HCT116 (cell line): ENCODE measurements at regions not wholly inside any gene's neighbourhood (a gene's known extent, or its start where the extent isn't known, plus 50 kb on each side); places are given as distances from the start of the nearest gene placed in this dataset.

Experiments used
- ATAC-seq: fragments of 200-7000 bp; cut with Tn5 transposase; 2 replicates; pipeline ENCODE4 v1.9.1; 2020; ENCODE audit warnings: mild to moderate bottlenecking, moderate library complexity
- BruUV-seq: library from RNA; stranded (reverse); fragments of 400-500 nt; replicated peaks from 2 replicates; lab custom pipeline; 2021; lab: Mats Ljungman, UMichigan
- CTCF ChIA-PET: fragments of 300-600 bp; sonication (Branson Sonifier 250); formaldehyde crosslinking; loops from one replicate; lab custom pipeline; 2021; ENCODE audit warnings: antibody characterized with exemption; lab: Charles Lee
- POLR2A ChIA-PET: fragments of 300-600, 350-600 bp; sonication (Branson Sonifier 250); formaldehyde crosslinking; loops from one replicate; lab custom pipeline; 2021; ENCODE audit warnings: antibody characterized with exemption; lab: Charles Lee
- RAD21 ChIA-PET, 2 experiments: fragments of 300-600 bp; sonication (Branson Sonifier 250); formaldehyde crosslinking; loops; one replicate each; lab custom pipeline; 2023; ENCODE audit warnings: low total read pairs in 2 of 2; ENCODE audit not compliant: uncharacterized antibody in 2 of 2, unreplicated experiment in 2 of 2, low non-redundant PET in 1 of 2; lab: Charles Lee
- DNase-seq: peaks from one replicate; pipeline ENCODE4 v3.0.0-alpha.2; 2010; ENCODE audit warnings: low read depth, low spot score
- H2AFZ ChIP-seq: fragments of 200-600 bp; shearing (Covaris generic), sonication (generic); 2 replicates; pipeline ENCODE4 v1.6.1; 2017; ENCODE audit warnings: low read depth, mixed run types, mixed read lengths, antibody characterized with exemption, low read length; ENCODE audit not compliant: poor library complexity, severe bottlenecking
- H3K27ac ChIP-seq: 2 replicates; pipeline ENCODE4 v1.5.1; 2012; ENCODE audit warnings: low read depth, low read length
- H3K27me3 ChIP-seq: fragments of 200-600 bp; sonication (generic); 2 replicates; pipeline ENCODE4 v1.6.1; 2016; ENCODE audit warnings: mixed run types, low read length, mixed read lengths; ENCODE audit not compliant: insufficient read depth
- H3K36me3 ChIP-seq, 2 experiments: fragments of 200-500 bp in 1 of 2; fragments of 200-600 bp in 1 of 2; sonication (Bioruptor generic) in 1 of 2; sonication (generic) in 1 of 2; 2 replicates each; pipeline versions ENCODE4 v1.5.1 to v1.6.1; 2014 to 2016; ENCODE audit warnings: low read length in 2 of 2, inconsistent platforms in 1 of 2, mixed read lengths in 1 of 2, mixed run types in 1 of 2; ENCODE audit not compliant: insufficient read depth in 2 of 2, control insufficient read depth in 1 of 2
- H3K4me1 ChIP-seq, 2 experiments: fragments of 200-600 bp in 1 of 2; sonication (generic) in 1 of 2; 2 replicates each; pipeline versions ENCODE4 v1.5.1 to v1.6.1; 2012 to 2017; ENCODE audit warnings: low read length in 2 of 2, inconsistent platforms in 1 of 2, mild to moderate bottlenecking in 1 of 2, mixed read lengths in 1 of 2, mixed run types in 1 of 2, moderate library complexity in 1 of 2; ENCODE audit not compliant: insufficient read depth in 2 of 2, control insufficient read depth in 1 of 2
- H3K4me2 ChIP-seq: fragments of 200-600 bp; sonication (generic); 2 replicates; pipeline ENCODE4 v1.6.1; 2017; ENCODE audit warnings: mixed run types, low read length, mixed read lengths
- H3K4me3 ChIP-seq, 2 experiments: fragments of 200-600 bp in 1 of 2; sonication (generic) in 1 of 2; replicated peaks in 1 of 2; 2 replicates each; pipeline ENCODE4 v1.5.1; 2011 to 2016; ENCODE audit warnings: low read length in 2 of 2, control low read depth in 1 of 2, low read depth in 1 of 2, mild to moderate bottlenecking in 1 of 2, mixed read lengths in 1 of 2, mixed run types in 1 of 2
- H3K79me2 ChIP-seq: fragments of 200-600 bp; sonication (generic); 2 replicates; pipeline ENCODE4 v1.6.1; 2017; ENCODE audit warnings: mild to moderate bottlenecking, mixed run types, low read length, moderate library complexity, mixed read lengths; ENCODE audit not compliant: insufficient read depth
- H3K9ac ChIP-seq: fragments of 200-600 bp; sonication (generic); 2 replicates; pipeline ENCODE4 v1.6.1; 2016; ENCODE audit warnings: low read length, mixed read lengths
- H3K9me2 ChIP-seq: fragments of 200-600 bp; sonication (generic), shearing (Covaris generic); 2 replicates; pipeline ENCODE4 v1.6.1; 2017; ENCODE audit warnings: mixed run types, mild to moderate bottlenecking, moderate library complexity; ENCODE audit not compliant: insufficient read depth
- H3K9me3 ChIP-seq, 2 experiments: fragments of 200-500 bp in 1 of 2; fragments of 200-600 bp in 1 of 2; sonication (Bioruptor generic) in 1 of 2; sonication (generic) in 1 of 2; 2 replicates each; pipeline ENCODE4 v1.6.1; 2014 to 2017; ENCODE audit warnings: low read length in 2 of 2, mixed read lengths in 2 of 2, inconsistent platforms in 1 of 2, low read depth in 1 of 2, mild to moderate bottlenecking in 1 of 2, mixed run types in 1 of 2, moderate library complexity in 1 of 2; ENCODE audit not compliant: control insufficient read depth in 1 of 2, insufficient read depth in 1 of 2
- H4K20me1 ChIP-seq: fragments of 200-600 bp; sonication (generic), shearing (Covaris generic); 2 replicates; pipeline ENCODE4 v1.6.1; 2017; ENCODE audit warnings: mixed run types, mild to moderate bottlenecking, moderate library complexity; ENCODE audit not compliant: insufficient read depth
- CBX3 ChIP-seq: IDR thresholded peaks from 2 replicates; pipeline ENCODE4 v1.6.1; 2012; ENCODE audit warnings: low read depth
- CEBPB ChIP-seq: IDR thresholded peaks from 2 replicates; pipeline ENCODE4 v1.6.1; 2012; ENCODE audit warnings: low read depth
- EGR1 ChIP-seq: IDR thresholded peaks from 2 replicates; pipeline ENCODE4 v1.6.1; 2012; ENCODE audit warnings: low read depth
- EZH2phosphoT487 ChIP-seq: fragments of 200-600 bp; IDR thresholded peaks from 2 replicates; pipeline ENCODE4 v1.6.1; 2018; ENCODE audit warnings: antibody characterized with exemption, borderline replicate concordance
- FOSL1 ChIP-seq: IDR thresholded peaks from 2 replicates; pipeline ENCODE4 v1.6.1; 2012; ENCODE audit warnings: low read depth
- POLR2A ChIP-seq: IDR thresholded peaks from 2 replicates; pipeline ENCODE4 v1.7.0; 2011; ENCODE audit warnings: borderline replicate concordance; ENCODE audit not compliant: insufficient read depth, insufficient read length; ENCODE audit errors: extremely low read depth
- POLR2AphosphoS5 ChIP-seq: IDR thresholded peaks from 2 replicates; pipeline ENCODE4 v1.6.1; 2011; ENCODE audit warnings: mild to moderate bottlenecking, low read depth, low read length, moderate library complexity
- RAD21 ChIP-seq: IDR thresholded peaks from 2 replicates; pipeline ENCODE4 v1.6.1; 2012; ENCODE audit warnings: low read depth, mild to moderate bottlenecking
- SIN3A ChIP-seq: IDR thresholded peaks from 2 replicates; pipeline ENCODE4 v1.6.1; 2012; ENCODE audit warnings: low read depth
- SP1 ChIP-seq: IDR thresholded peaks from 2 replicates; pipeline ENCODE4 v1.6.1; 2012; ENCODE audit warnings: low read depth
- SRF ChIP-seq: IDR thresholded peaks from 2 replicates; pipeline ENCODE4 v1.6.1; 2012; ENCODE audit warnings: low read depth
- TCF7L2 ChIP-seq: IDR thresholded peaks from 2 replicates; pipeline ENCODE4 v1.7.0; 2011; ENCODE audit warnings: borderline replicate concordance, inconsistent platforms; ENCODE audit not compliant: insufficient read depth, insufficient read length; ENCODE audit errors: extremely low read depth
- YY1 ChIP-seq: IDR thresholded peaks from 2 replicates; pipeline ENCODE4 v1.6.1; 2011; ENCODE audit warnings: low read length, low read depth, moderate library complexity, mild to moderate bottlenecking; ENCODE audit not compliant: insufficient replicate concordance; ENCODE audit errors: extremely low read depth
- ZFX ChIP-seq: fragments of 450-650 bp; IDR thresholded peaks from 2 replicates; pipeline ENCODE4 v1.6.1; 2017
- ZNF274 ChIP-seq: fragments of 200-500 bp; sonication (Bioruptor generic); IDR thresholded peaks from 2 replicates; pipeline ENCODE4 v1.6.1; 2014; ENCODE audit warnings: mild to moderate bottlenecking, low read depth, low read length, inconsistent platforms
- intact Hi-C: fragments of 100-400 bp; cut with micrococcal nuclease; formaldehyde crosslinking; loops from 2 replicates; pipeline ENCODE4 v1.10.0; 2022
- TF ChIP-seq, protein P1 (sequence below): IDR thresholded peaks from 2 replicates; pipeline ENCODE4 v1.6.1; 2012
- TF ChIP-seq, protein P2 (sequence below): IDR thresholded peaks from 2 replicates; pipeline ENCODE4 v1.6.1; 2012; ENCODE audit warnings: low read depth
- TF ChIP-seq, protein P3 (sequence below): IDR thresholded peaks from 2 replicates; pipeline ENCODE4 v1.6.1; 2012
- TF ChIP-seq, protein P4 (sequence below): IDR thresholded peaks from 2 replicates; pipeline ENCODE4 v1.6.1; 2011; ENCODE audit warnings: mild to moderate bottlenecking, low read length, moderate library complexity; ENCODE audit not compliant: insufficient replicate concordance; ENCODE audit errors: extremely low read depth
- TF ChIP-seq, protein P5 (sequence below), 3 experiments: fragments of 200-600 bp in 1 of 3; sonication (generic) in 1 of 3; IDR thresholded peaks in 2 of 3; conservative IDR thresholded peaks in 1 of 3; 2 replicates each; pipeline ENCODE4 v1.5.1; 2012 to 2017; ENCODE audit warnings: low read depth in 2 of 3, low read length in 2 of 3, antibody characterized with exemption in 1 of 3, borderline replicate concordance in 1 of 3, control low read depth in 1 of 3, mild to moderate bottlenecking in 1 of 3, mixed read lengths in 1 of 3, mixed run types in 1 of 3, moderate library complexity in 1 of 3; ENCODE audit not compliant: insufficient read depth in 1 of 3

DNA sequence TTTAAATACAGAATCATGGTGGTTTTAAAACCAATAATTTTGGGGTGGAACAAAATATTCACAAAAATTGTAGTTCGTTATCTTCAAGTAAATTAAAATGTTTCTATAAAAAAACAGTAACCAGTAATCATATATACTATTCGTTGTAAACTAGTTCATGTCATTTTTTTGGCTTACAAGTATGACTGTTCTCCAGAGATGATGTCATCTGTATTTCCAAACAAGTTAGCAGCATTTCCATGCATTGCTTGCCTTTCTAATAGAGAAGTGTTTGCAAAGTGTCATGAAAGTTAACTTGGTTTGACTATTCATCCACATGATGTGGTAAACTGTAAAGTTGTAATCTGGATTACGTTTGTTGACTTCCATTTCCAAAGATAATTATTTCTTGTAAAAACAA is 717.9 kb upstream of the ADAMTS16 start:
- ChIA-PET RAD21 (no interaction called here), POLR2A (no interaction called here), CTCF (no interaction called here)
- DNase-seq (no peak), ATAC-seq (no peak)
- Histone ChIP-seq H3K9me2 (no peaks in the 10 kb centered on the region), H3K9ac (no peak overlapping the region), H3K4me1 (no peaks in the 10 kb centered on the region), H3K27me3 (no peaks in the 10 kb centered on the region), H3K4me2 (no peak overlapping the region), H3K9me3 (peaks cover 23 to 44% of the 10 kb centered on the region in 2 experiments; a peak in 2 of 4 replicates), H3K27ac (no peak overlapping the region), H3K4me3 (no peak overlapping the region), H3K79me2 (no peaks in the 10 kb centered on the region), H4K20me1 (no peaks in the 10 kb centered on the region), H3K36me3 (no peaks in the 10 kb centered on the region), H2AFZ (no peak overlapping the region)
- intact Hi-C loops: no loop called here
- TF ChIP-seq POLR2A (no peak), CBX3 (no peak), RAD21 (no peak), FOSL1 (no peak), EGR1 (no peak), POLR2AphosphoS5 (no peak), SRF (no peak), CEBPB (no peak), ZFX (no peak), EZH2phosphoT487 (no peak), YY1 (no peak), SP1 (no peak), ZNF274 (no peak), SIN3A (no peak), TCF7L2 (no peak)
- TF ChIP-seq, protein P1, sequence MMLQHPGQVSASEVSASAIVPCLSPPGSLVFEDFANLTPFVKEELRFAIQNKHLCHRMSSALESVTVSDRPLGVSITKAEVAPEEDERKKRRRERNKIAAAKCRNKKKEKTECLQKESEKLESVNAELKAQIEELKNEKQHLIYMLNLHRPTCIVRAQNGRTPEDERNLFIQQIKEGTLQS: no peak
- TF ChIP-seq, protein P2, sequence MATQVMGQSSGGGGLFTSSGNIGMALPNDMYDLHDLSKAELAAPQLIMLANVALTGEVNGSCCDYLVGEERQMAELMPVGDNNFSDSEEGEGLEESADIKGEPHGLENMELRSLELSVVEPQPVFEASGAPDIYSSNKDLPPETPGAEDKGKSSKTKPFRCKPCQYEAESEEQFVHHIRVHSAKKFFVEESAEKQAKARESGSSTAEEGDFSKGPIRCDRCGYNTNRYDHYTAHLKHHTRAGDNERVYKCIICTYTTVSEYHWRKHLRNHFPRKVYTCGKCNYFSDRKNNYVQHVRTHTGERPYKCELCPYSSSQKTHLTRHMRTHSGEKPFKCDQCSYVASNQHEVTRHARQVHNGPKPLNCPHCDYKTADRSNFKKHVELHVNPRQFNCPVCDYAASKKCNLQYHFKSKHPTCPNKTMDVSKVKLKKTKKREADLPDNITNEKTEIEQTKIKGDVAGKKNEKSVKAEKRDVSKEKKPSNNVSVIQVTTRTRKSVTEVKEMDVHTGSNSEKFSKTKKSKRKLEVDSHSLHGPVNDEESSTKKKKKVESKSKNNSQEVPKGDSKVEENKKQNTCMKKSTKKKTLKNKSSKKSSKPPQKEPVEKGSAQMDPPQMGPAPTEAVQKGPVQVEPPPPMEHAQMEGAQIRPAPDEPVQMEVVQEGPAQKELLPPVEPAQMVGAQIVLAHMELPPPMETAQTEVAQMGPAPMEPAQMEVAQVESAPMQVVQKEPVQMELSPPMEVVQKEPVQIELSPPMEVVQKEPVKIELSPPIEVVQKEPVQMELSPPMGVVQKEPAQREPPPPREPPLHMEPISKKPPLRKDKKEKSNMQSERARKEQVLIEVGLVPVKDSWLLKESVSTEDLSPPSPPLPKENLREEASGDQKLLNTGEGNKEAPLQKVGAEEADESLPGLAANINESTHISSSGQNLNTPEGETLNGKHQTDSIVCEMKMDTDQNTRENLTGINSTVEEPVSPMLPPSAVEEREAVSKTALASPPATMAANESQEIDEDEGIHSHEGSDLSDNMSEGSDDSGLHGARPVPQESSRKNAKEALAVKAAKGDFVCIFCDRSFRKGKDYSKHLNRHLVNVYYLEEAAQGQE: no peak
- TF ChIP-seq, protein P3, sequence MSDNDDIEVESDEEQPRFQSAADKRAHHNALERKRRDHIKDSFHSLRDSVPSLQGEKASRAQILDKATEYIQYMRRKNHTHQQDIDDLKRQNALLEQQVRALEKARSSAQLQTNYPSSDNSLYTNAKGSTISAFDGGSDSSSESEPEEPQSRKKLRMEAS: no peak
- TF ChIP-seq, protein P4, sequence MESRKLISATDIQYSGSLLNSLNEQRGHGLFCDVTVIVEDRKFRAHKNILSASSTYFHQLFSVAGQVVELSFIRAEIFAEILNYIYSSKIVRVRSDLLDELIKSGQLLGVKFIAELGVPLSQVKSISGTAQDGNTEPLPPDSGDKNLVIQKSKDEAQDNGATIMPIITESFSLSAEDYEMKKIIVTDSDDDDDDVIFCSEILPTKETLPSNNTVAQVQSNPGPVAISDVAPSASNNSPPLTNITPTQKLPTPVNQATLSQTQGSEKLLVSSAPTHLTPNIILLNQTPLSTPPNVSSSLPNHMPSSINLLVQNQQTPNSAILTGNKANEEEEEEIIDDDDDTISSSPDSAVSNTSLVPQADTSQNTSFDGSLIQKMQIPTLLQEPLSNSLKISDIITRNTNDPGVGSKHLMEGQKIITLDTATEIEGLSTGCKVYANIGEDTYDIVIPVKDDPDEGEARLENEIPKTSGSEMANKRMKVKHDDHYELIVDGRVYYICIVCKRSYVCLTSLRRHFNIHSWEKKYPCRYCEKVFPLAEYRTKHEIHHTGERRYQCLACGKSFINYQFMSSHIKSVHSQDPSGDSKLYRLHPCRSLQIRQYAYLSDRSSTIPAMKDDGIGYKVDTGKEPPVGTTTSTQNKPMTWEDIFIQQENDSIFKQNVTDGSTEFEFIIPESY: no peak
- TF ChIP-seq, protein P5, sequence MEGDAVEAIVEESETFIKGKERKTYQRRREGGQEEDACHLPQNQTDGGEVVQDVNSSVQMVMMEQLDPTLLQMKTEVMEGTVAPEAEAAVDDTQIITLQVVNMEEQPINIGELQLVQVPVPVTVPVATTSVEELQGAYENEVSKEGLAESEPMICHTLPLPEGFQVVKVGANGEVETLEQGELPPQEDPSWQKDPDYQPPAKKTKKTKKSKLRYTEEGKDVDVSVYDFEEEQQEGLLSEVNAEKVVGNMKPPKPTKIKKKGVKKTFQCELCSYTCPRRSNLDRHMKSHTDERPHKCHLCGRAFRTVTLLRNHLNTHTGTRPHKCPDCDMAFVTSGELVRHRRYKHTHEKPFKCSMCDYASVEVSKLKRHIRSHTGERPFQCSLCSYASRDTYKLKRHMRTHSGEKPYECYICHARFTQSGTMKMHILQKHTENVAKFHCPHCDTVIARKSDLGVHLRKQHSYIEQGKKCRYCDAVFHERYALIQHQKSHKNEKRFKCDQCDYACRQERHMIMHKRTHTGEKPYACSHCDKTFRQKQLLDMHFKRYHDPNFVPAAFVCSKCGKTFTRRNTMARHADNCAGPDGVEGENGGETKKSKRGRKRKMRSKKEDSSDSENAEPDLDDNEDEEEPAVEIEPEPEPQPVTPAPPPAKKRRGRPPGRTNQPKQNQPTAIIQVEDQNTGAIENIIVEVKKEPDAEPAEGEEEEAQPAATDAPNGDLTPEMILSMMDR (IDR thresholded peaks at IDR 0.05 in 2 of 3, conservative IDR thresholded peaks at IDR 0.05 in 1 of 3; ENCODE audit: borderline replicate concordance in 1 of 3, insufficient read depth in 1 of 3, low read depth in 2 of 3, low read length in 2 of 3): no peak
- BruUV-seq: no TSS peak
